Stomach (tissue), 8 donors: ENCODE measurements at regions not wholly inside any gene's neighbourhood (a gene's known extent, or its start where the extent isn't known, plus 50 kb on each side); places are given as distances from the start of the nearest gene placed in this dataset.

Experiments used
- DNase-seq, 2 donors: peaks; one replicate each; pipeline versions ENCODE4 v3.0.0 to v3.0.0-alpha.2; 2013 to 2019
- H3K27ac ChIP-seq, 5 donors: fragments of 200-600 bp in 4 of 5; sonication (generic) in 4 of 5; one replicate each; pipeline ENCODE4 v1.5.1; 2013 to 2019; ENCODE audit warnings: mild to moderate bottlenecking in 1 of 5, moderate library complexity in 1 of 5
- H3K27me3 ChIP-seq, 3 donors: fragments of 200-600 bp; sonication (generic); one replicate each; pipeline ENCODE4 v1.5.1; 2017 to 2019; ENCODE audit warnings: mixed run types in 1 of 3
- H3K36me3 ChIP-seq, 4 donors: fragments of 200-600 bp; sonication (generic); 1 replicate in 3 of 4; 2 replicates in 1 of 4; pipeline ENCODE4 v1.5.1; 2016 to 2019
- H3K4me1 ChIP-seq, 4 donors: fragments of 200-600 bp; sonication (generic); one replicate each; pipeline ENCODE4 v1.5.1; 2016 to 2019
- H3K4me3 ChIP-seq, 4 donors: fragments of 200-600 bp; sonication (generic) in 3 of 4; one replicate each; pipeline ENCODE4 v1.5.1; 2016 to 2019; ENCODE audit warnings: mild to moderate bottlenecking in 1 of 4
- H3K9me3 ChIP-seq, 4 donors: fragments of 200-600 bp; sonication (generic); one replicate each; pipeline ENCODE4 v1.5.1; 2016 to 2019
- EP300 ChIP-seq: sonication (generic); formaldehyde crosslinking; IDR thresholded peaks from one replicate; pipeline ENCODE4 v1.6.1; 2017; ENCODE audit warnings: antibody characterized with exemption
- POLR2A ChIP-seq, 4 donors: fragments of 450-650 bp; IDR thresholded peaks; one replicate each; pipeline ENCODE4 v1.6.1; 2016; ENCODE audit warnings: antibody characterized with exemption in 4 of 4, control low read depth in 2 of 4, mild to moderate bottlenecking in 1 of 4, moderate library complexity in 1 of 4
- POLR2AphosphoS5 ChIP-seq, 3 donors: sonication (generic); formaldehyde crosslinking; IDR thresholded peaks; one replicate each; pipeline ENCODE4 v1.6.1; 2016; ENCODE audit warnings: antibody characterized with exemption in 3 of 3
- WGBS, 5 donors: extraction: QIAGEN DNeasy Blood & Tissue Kit in 3 of 5; methylation state at CpG; one replicate each; pipeline versions ENCODE4 v1.1.5 to v1.1.7; 2013 to 2018; 5-methylcytosine and 5-hydroxymethylcytosine counted together
- intact Hi-C: fragments of 100-400 bp; cut with DNase I; formaldehyde crosslinking; loops from one replicate; pipeline ENCODE4 v1.15.1; 2023; ENCODE audit warnings: low total_unique reads
- TF ChIP-seq, protein P1 (sequence below), 7 experiments: fragments of 450-650 bp in 4 of 7; fragments of 200-600 bp in 3 of 7; sonication (generic) in 3 of 7; IDR thresholded peaks; one replicate each; pipeline ENCODE4 v1.5.1; 2016 to 2019; ENCODE audit warnings: antibody characterized with exemption in 7 of 7, control low read depth in 2 of 7, mild to moderate bottlenecking in 1 of 7
- donor health status: healthy with polysubstance abuse.
- donor health status: Bipolar disorder and iron deficiency.
- donor health status: healthy.

DNA sequence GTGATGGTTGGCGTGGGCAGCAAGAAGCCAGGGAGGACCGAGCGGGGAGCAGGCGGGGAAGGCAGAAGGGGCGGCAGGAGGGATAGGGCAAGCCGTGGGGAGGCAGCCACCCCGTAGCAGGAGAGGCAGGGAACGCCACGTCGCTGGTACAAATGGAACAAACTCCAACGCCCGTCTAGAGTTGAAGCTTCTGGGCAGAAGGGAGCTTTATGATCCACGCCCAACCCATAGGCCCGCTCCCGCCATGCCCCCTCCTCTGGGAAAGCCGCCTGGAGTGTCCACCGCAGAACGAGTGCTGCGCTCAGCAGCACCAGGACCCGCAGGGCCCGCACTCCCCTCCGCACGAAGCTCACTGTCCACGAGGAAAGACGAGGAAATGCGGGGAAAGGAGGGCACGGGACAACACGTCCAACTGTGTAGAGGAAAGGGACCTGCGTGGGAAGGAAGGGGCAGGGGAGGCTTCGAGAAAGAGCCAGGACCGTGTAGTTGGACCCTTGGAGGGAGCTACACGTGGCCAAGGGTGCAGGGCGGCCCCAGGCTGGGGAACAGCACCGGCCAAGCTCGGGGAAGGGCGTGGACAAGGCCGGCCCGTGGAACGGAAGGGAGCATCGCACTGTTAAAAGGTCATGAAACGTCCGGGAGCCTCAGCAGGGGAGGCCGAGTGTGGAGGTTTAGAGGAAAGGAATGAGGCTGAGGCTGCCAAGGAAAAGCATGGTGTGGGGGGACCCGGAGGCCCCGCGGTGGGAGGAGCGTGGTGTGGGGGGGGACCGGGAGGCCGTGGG is 204.0 kb downstream of the DLL1 start:
- intact Hi-C loops = no loop called here
- Histone ChIP-seq H3K4me1 (peaks cover 0 to 26% (median 7%) of the 10 kb centered on the region in 4 donors), H3K4me3 (no peak overlapping the region), H3K27me3 (peaks cover 0 to under 1% (median 0%) of the 10 kb centered on the region in 3 donors), H3K27ac (peak overlapping the region in 4 of 5 donors; percentile 38 to 58 (median 54)), H3K9me3 (no peaks in the 10 kb centered on the region), H3K36me3 (no peaks in the 10 kb centered on the region)
- 90 to 95% (median 94%) methylated on average over 47 to 49 of the region's 49 CpGs for WGBS, 5 donors
- no peak for TF ChIP-seq POLR2A (IDR thresholded peaks at IDR 0.05)
- TF ChIP-seq, protein P1, sequence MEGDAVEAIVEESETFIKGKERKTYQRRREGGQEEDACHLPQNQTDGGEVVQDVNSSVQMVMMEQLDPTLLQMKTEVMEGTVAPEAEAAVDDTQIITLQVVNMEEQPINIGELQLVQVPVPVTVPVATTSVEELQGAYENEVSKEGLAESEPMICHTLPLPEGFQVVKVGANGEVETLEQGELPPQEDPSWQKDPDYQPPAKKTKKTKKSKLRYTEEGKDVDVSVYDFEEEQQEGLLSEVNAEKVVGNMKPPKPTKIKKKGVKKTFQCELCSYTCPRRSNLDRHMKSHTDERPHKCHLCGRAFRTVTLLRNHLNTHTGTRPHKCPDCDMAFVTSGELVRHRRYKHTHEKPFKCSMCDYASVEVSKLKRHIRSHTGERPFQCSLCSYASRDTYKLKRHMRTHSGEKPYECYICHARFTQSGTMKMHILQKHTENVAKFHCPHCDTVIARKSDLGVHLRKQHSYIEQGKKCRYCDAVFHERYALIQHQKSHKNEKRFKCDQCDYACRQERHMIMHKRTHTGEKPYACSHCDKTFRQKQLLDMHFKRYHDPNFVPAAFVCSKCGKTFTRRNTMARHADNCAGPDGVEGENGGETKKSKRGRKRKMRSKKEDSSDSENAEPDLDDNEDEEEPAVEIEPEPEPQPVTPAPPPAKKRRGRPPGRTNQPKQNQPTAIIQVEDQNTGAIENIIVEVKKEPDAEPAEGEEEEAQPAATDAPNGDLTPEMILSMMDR (IDR thresholded peaks at IDR 0.05) = no peak
- no peak for TF ChIP-seq EP300
- TF ChIP-seq POLR2AphosphoS5 (IDR thresholded peaks at IDR 0.05) = no peak
- DNase-seq = peak in 1 of 2 donors; percentile 23

DNA sequence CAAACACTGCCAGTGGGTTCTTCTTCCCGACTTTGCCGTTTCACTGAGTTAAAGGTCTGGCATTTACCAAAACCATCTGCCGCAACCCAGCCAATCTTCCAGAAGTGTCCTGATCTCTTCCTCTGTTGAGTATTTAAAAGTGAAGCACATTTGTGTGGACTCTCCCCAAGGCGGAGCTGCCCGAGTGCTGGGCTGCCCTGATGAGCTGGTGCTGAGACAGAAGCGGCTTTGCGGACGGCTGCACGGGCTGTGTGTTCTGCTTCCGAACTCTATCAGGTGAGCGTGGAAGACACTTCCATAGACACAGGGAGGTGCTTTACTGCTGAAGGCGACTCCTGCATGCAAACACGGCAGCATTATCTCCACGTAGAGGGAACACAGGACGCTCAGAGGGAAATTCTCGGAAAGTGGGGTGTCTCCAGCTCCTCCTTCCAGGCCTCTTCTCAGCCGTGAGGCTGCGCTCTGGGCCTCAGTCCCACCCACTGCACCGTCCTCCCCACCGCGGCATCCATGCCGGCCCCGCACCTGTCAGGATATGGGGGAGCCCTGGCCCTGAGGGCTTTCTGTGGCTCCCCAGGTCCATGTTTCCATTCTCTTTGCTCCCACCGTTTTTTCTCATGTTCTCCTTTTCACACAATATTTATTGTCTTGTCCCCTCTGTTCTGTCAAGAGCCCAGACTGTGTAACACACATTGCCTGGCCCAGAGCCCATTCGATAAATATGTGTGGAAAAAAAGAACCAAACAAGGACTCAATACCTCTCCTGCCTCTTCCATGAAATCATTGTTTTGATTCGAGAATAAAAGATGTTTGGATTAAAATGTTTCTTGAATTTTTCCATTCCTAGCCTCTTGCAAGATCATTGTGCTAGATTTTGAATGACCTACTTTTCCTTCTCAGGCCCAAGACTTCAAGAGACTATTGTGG is 205.1 kb downstream of the DLL1 start:
- Histone ChIP-seq H3K36me3 (no peaks in the 10 kb centered on the region), H3K4me3 (no peak overlapping the region), H3K27ac (peak overlapping the region in 4 of 5 donors; percentile 38 to 59 (median 58)), H3K9me3 (no peaks in the 10 kb centered on the region), H3K4me1 (peaks cover 0 to 26% (median 7%) of the 10 kb centered on the region in 4 donors), H3K27me3 (peaks cover 0 to 11% (median 10%) of the 10 kb centered on the region in 3 donors)
- TF ChIP-seq POLR2A (IDR thresholded peaks at IDR 0.05) (no peak), EP300 (no peak), POLR2AphosphoS5 (IDR thresholded peaks at IDR 0.05) (no peak)
- TF ChIP-seq, protein P1 (IDR thresholded peaks at IDR 0.05) = no peak
- WGBS, 5 donors = 69 to 86% (median 76%) methylated on average over 26 of the region's 26 CpGs
- intact Hi-C loops = no loop called here
- peak in 1 of 2 donors; percentile 25 for DNase-seq

DNA sequence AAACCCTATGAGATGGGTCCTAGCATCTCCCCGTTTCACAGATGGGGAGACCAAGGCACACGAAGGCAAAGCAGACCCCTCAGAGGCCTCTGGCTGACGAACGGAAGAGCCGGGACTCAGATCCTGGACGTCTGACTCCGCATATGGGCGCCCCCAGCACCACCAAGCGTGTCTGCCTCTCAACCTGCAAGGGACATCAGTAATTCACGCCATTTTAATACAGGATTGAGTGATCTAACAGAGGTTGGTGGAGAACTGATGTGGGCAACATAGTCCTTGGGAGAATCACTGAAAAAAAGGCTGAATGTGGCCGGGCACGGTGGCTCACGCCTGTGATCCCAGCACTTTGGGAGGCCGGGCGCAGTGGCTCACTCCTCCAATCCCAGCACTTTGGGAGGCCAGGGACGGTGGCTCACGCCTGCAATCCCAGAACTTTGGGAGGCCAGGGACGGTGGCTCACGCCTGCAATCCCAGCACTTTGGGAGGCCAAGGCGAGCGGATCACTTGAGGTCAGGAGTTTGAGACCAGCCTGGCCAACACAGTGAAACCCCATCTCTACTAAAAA is 206.6 kb downstream of the DLL1 start:
- H3K9me3 ChIP-seq = no peaks in the 10 kb centered on the region
- peaks cover 0 to 16% (median 3%) of the 10 kb centered on the region in 4 donors for H3K4me1 ChIP-seq
- no peaks in the 10 kb centered on the region for H3K36me3 ChIP-seq
- 89 to 95% (median 94%) methylated on average over 17 to 20 of the region's 21 CpGs for WGBS, 5 donors
- DNase-seq = no peak
- TF ChIP-seq POLR2AphosphoS5 (IDR thresholded peaks at IDR 0.05) (no peak), POLR2A (IDR thresholded peaks at IDR 0.05) (no peak), EP300 (no peak)
- TF ChIP-seq, protein P1 (IDR thresholded peaks at IDR 0.05) = no peak
- no peak overlapping the region for H3K27ac ChIP-seq
- H3K27me3 ChIP-seq = peaks cover 0 to 17% (median 12%) of the 10 kb centered on the region in 3 donors
- no peak overlapping the region for H3K4me3 ChIP-seq
- intact Hi-C loops = no loop called here
